NCI-H128 (cell line): ENCODE measurements at regions not wholly inside any gene's neighbourhood (a gene's known extent, or its start where the extent isn't known, plus 50 kb on each side); places are given as distances from the start of the nearest gene placed in this dataset.
"Not testable (repeated sequence)": the region's sequence is repeated elsewhere in the genome, so short reads cannot be mapped to it uniquely, and the experiment has no call there.

Experiments
- DNase-seq: peaks from one replicate; lab custom pipeline; 2025; ENCODE audit not compliant: unreplicated experiment; lab: John Stamatoyannopoulos, UW

DNA sequence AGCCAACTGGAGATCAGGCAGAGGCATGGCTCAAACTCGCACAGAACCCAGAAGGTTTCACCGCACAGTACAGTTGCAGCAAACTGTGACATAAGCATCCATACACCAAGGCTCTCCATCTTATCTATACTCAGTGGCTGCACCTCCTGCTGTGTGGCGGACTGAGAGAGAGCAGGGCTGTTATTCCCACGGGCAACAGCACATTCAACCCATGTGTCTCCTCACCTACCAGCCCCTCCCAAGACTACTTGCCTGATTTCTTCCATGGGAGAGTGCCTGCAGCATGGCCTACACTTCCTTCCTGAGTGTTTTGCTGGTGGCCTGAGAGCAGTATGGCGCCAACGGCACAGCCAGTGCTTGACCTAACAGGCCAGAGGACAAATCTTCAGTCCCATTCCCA lies 1606.6 kb downstream of the SLITRK1 start:
- DNase-seq: no peak

- DNase-seq: no peak
Observed at GRCh38 chr13:82259284-82259683, 1623.0 kb downstream of the SLITRK1 start.

DNA sequence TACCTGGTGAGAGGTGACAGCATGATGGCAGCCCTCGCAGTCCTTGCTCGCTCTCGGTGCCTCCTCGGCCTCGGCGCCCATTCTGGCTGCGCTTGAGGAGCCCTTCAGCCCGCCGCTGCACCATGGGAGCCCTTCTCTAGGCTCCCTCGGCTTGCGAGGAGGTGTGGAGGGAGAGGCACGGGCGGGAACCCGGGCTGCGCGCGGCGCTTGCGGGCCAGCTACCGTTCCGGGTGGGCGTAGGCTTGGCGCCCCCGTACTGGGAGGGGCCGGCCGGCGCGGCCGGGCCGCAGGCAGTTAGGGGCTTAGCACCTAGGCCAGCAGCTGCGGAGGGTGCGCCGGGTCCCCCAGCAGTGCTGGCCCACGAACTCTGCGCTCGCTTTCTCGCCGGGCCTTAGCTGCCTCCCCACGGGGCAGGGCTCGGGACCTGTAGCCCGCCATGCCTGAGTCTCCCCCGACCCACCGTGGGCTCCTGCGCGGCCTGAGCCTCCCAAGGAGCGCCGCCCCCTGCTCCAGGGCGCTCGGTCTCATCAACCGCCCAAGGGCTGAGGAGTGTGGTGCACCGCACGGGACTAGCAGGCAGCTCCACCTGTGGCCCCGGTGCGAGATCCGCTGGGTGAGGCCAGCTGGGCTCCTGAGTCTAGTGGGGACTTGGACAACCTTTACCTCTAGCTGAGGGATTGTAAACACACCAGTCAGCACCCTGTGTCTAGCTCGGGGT lies 1624.3 kb downstream of the SLITRK1 start:
- DNase-seq: no peak

DNA sequence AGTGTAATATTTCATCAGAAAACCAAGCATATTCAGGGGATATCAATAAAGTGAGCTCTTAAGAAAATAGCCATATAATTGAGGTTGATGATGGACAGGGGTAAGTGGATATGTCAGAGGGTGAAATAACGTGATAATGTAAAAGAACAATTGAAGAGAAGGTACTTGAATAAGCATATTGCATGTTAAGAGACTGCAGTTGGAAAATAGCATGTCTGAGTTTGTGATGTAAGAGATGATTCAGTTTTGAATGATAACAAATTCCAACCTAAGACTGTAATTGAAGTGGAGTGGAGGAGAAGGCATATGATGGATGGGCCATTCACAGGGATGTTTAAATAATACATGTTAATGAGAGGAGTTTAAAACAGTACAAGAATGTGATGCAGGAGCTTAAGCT lies 1633.5 kb downstream of the SLITRK1 start:
- DNase-seq: no peak

DNA sequence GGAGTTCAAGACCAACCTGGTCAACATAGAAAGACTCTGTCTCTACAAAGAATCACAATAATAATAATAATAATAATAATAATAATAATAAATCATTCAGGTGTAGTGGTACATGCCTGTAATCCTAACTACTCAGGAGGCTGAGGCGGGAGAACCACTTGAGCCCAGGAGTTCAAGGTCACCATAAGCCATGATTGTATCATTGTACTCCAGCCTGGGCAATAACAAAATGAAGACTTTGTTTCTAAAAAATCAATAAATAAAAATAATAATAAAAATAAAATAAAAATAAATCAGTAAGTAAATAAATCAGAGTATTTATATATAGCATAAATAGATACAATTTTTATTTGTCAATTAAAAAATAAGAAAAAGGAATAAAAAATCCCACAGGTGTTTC lies 1636.4 kb downstream of the SLITRK1 start:
- DNase-seq: no peak

DNA sequence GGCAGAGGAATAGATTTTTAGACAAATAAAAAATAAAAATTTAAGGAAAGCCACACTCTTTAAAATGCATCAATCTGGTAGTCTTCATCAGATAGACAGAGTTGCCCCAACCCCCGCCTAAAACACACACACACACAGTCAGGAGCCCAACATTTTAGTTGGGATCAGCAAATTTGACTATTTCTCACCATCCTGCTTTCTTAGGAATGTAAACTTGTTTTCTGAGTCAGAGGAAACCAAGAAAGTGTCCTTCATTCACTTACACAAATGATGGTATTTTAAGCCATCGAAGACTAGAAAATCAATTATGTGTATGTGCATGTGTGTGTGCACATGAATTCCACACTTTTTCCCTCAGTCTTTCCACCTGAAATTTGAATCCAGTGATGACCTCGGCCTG lies 1657.5 kb downstream of the SLITRK1 start:
- no peak for DNase-seq

DNA sequence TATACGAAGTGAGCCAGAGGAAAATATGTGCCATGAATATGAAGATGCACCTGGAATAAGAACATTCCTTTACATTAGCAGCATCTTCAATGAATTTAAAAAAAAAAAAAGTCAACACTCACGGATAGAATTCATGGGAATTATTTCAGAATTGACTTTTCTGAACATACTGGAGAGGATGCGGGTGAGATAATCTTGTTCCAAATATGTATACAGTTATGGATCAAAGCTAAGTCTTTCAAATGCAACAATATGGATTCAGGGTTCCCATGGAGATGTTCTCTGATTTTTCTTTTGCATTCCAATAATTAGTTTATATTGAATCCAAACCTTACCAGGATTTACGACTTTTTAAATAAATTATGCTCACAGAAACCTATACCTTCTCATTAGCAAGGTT lies 1660.7 kb downstream of the SLITRK1 start:
- DNase-seq: no peak

DNA sequence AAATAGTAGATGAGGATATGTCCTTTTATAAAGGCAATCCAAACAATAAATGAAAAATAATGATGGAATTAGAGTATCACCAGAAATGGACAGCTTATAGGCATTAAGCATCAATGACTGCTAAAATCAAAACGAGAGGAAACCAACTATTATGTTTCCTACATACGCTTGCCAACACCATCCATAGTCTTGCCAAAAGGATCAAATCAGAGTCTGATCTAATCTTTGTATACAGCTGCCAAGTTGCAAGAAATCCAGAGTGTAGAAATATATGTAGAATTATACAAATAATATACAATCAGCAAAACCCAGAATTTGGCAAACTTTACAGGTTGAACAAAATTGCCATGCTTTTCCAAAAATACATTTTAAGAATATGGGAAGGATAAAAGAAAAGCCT lies 1661.6 kb downstream of the SLITRK1 start:
- no peak for DNase-seq

GRCh38 chr13:82216165-82216564 lies 1666.1 kb downstream of the SLITRK1 start:
- DNase-seq: no peak

DNA sequence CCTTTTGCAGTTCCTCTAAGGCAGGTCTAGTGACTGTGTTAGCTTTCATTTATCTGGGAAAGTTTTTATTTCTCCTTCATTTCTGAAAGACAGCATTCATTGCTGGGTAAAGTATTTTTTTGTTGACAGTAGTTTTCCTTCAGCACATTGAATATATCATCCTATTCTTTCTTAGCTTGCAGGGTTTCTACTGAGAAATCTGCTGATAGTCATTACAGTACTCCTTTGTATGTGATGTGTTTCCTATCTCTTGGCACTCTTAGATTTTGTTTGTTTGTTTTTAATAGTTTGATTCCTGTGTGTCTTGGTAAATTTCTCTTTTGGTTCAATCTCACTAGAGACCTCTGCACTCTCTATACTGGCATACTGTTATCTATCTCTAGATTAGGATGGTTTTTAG lies 1667.9 kb downstream of the SLITRK1 start:
- no peak for DNase-seq

GRCh38 chr13:82206241-82206640 lies 1676.0 kb downstream of the SLITRK1 start:
- DNase-seq: no peak

DNA sequence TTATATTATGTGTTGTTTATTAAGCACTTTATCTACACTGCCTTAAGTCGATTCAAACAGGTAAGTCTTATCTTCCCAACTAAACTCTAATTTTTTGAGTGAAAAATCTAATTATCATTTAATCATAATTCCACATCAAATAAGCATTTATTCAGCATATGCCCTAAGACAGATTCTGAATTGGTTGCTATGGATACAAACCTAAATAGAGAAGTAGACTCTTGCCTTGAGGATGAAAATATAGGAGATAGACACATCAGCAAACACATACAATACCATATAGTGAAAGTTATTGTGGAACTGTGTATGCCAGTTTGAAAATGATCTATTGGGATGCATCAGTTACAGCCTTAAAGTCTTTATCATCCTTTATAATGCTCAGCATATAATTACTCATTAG lies 1679.9 kb downstream of the SLITRK1 start:
- DNase-seq: no peak

DNA sequence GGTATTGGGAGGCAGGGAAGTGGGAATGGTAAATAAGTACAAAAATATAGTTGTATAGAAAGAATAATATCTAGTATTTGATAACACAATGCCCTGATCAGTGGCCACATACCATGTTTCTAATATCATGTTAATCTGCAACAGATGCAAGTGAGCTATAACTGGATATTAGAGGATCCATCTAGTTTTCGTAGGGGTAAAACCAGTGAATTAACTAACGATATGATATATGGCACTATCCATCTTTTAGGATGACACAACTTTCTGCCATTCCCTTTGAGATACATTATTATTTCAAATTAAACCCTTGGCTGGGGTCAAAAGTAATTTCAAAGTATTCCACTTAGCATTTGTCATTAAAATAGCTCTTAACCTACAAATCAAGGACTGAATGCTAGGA lies 1686.2 kb downstream of the SLITRK1 start:
- DNase-seq: no peak

- no peak for DNase-seq
Observed at GRCh38 chr13:82187227-82187626, 1695.0 kb downstream of the SLITRK1 start.

GRCh38 chr13:82176751-82177150 lies 1705.5 kb downstream of the SLITRK1 start:
- DNase-seq: no peak

GRCh38 chr13:82165396-82166174 lies 1716.7 kb downstream of the SLITRK1 start:
- no peak for DNase-seq

- not testable (repeated sequence) for DNase-seq
Observed at GRCh38 chr13:82164780-82165395, 1717.4 kb downstream of the SLITRK1 start.

DNA sequence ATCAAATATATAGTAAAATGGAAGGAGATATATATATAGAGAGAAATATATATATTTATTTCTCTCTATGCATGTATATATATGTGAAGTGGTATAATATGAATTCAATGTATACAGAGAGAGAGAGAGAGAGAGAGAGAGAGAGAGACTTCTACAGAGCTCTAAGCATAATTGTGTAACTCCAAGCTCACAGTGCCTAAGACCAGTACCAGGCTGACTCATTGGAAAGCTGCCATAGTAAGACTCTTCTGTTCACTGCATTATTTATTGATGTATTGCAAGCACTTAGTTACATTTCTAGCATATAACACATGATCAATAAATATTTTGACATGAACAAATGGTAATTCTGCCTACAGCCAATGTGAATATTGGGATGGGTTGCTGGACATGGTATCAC lies 1734.7 kb downstream of the SLITRK1 start:
- DNase-seq: no peak

GRCh38 chr13:82136880-82137279 lies 1745.4 kb downstream of the SLITRK1 start:
- no peak for DNase-seq

DNA sequence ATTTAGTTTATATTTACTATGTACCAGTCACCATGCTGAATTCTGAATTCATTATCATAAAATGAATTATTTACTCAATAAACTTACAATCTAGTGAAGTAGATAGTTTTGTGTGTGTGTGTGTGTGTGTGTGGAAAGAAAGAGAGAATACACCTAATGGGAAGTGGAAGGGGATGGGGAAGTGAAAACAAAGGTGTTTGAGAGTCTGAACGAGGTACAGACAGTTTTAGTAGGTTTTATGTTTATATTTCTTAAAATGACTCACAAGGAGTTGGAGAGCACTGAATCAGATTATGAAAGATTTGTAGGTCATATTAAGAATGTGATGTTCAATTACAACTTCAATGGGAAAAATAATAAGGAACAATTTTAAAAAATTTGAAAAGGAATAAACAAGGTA lies 1753.0 kb downstream of the SLITRK1 start:
- DNase-seq: no peak

DNA sequence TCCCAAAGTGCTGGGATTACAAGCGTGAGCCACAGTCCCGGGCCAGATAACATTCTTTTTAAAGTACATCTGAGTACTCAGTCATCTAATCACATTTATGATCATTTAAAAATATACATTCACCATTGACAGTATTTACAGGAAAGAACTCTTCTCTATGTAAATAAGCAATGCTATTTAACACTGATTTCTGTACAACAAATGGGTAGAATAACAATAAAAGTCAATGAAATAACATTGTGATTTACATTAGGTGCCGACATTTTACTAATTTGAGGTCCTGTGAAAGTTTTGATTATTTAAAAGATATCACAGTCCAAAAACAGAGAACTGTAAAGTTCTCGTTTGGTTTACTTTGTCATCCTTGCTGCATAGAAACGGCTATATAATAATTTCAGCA lies 1763.7 kb downstream of the SLITRK1 start:
- no peak for DNase-seq

DNA sequence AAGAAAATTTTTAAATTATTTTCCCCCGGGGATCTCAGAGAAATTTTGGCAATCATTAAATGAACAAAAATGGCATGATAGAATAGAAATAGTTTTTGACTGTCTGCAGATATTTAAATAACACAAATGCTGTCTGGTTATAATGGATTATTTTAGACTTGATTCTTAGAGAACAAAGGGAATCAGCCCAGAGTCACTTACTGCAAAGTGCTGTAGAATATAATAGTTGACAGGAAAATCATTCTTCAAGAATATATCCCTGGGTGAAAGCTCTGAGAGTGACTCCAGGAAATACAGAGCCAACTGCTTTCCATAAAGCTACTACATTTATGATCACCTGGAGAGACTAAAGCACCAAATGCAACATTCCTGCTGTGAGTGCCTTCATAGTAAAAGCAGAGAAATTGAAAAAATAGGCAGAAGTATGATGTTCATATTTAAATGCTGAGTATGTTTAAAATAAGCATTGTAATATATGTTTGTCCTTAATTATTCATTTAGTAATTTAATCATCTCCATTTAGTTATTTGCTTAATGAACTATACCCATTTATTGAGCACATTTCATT lies 1765.8 kb downstream of the SLITRK1 start:
- no peak for DNase-seq
